Neural progenitor cell (in vitro differentiated cells): ENCODE measurements at regions not wholly inside any gene's neighbourhood (a gene's known extent, or its start where the extent isn't known, plus 50 kb on each side); places are given as distances from the start of the nearest gene placed in this dataset.

Experiments
- CTCF ChIP-seq: fragments of 200-600 bp; sonication (generic); IDR thresholded peaks from 2 replicates; pipeline ENCODE4 v1.5.1; 2017; ENCODE audit warnings: antibody characterized with exemption, mild to moderate bottlenecking
- EZH2 ChIP-seq: fragments of 200-600 bp; sonication (generic); IDR thresholded peaks from 2 replicates; pipeline ENCODE4 v1.6.1; 2017; ENCODE audit warnings: antibody characterized with exemption, mild to moderate bottlenecking, moderate library complexity

- TF ChIP-seq CTCF (no peak), EZH2 (no peak)
Observed at GRCh38 chr4:129231945-129232588, 136.1 kb downstream of the C4orf33 start.
